BE2C (cell line): ENCODE measurements at regions not wholly inside any gene's neighbourhood (a gene's known extent, or its start where the extent isn't known, plus 50 kb on each side); places are given as distances from the start of the nearest gene placed in this dataset.

ENCODE experiments used
- DNase-seq: peaks from one replicate; pipeline ENCODE4 v3.0.0-alpha.2; 2020
- H3K27me3 ChIP-seq: fragments of 250-450 bp; sonication (Bioruptor Pico); 2 replicates; pipeline ENCODE4 v1.5.1; 2020; ENCODE audit warnings: mild to moderate bottlenecking
- H3K36me3 ChIP-seq: fragments of 250-450 bp; sonication (Bioruptor Pico); 2 replicates; pipeline ENCODE4 v1.5.1; 2020; ENCODE audit warnings: mild to moderate bottlenecking
- H3K4me1 ChIP-seq: fragments of 250-450 bp; sonication (Bioruptor Pico); 2 replicates; pipeline ENCODE4 v1.5.1; 2020
- H3K4me3 ChIP-seq: 2 replicates; pipeline ENCODE4 v1.5.1; 2011; ENCODE audit warnings: low read depth, low read length
- H3K9me3 ChIP-seq: fragments of 250-450 bp; sonication (Bioruptor Pico); 2 replicates; pipeline ENCODE4 v1.5.1; 2020
- TF ChIP-seq, protein P1 (sequence below): IDR thresholded peaks from 2 replicates; pipeline ENCODE4 v1.5.1; 2012; ENCODE audit warnings: mild to moderate bottlenecking, low read depth, low read length

DNA sequence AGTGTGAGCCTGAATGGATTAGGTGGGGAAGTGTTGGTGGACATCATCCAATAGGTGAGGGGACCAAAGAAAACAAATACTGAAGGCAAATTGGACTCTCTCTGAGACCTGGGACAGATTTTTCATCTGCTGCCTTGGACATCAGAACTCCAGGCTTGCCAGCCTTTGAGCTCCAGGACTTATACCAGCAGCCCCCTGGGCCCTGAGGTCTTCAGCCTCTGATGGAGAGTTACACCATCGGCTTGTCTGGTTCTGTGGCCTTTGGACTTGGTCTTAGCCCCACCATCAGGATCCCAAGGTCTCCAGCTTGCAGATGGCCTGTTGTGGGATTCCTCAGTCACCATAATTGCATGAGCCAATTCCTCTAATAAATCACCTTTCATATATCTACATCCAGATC, 80.8 kb upstream of the SLC8A3 start:
- TF ChIP-seq, protein P1, sequence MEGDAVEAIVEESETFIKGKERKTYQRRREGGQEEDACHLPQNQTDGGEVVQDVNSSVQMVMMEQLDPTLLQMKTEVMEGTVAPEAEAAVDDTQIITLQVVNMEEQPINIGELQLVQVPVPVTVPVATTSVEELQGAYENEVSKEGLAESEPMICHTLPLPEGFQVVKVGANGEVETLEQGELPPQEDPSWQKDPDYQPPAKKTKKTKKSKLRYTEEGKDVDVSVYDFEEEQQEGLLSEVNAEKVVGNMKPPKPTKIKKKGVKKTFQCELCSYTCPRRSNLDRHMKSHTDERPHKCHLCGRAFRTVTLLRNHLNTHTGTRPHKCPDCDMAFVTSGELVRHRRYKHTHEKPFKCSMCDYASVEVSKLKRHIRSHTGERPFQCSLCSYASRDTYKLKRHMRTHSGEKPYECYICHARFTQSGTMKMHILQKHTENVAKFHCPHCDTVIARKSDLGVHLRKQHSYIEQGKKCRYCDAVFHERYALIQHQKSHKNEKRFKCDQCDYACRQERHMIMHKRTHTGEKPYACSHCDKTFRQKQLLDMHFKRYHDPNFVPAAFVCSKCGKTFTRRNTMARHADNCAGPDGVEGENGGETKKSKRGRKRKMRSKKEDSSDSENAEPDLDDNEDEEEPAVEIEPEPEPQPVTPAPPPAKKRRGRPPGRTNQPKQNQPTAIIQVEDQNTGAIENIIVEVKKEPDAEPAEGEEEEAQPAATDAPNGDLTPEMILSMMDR: no peak
- no peaks in the 10 kb centered on the region for H3K9me3 ChIP-seq
- H3K4me1 ChIP-seq: no peaks in the 10 kb centered on the region
- no peaks in the 10 kb centered on the region for H3K27me3 ChIP-seq
- no peak overlapping the region for H3K4me3 ChIP-seq
- H3K36me3 ChIP-seq: no peaks in the 10 kb centered on the region
- no peak for DNase-seq

DNA sequence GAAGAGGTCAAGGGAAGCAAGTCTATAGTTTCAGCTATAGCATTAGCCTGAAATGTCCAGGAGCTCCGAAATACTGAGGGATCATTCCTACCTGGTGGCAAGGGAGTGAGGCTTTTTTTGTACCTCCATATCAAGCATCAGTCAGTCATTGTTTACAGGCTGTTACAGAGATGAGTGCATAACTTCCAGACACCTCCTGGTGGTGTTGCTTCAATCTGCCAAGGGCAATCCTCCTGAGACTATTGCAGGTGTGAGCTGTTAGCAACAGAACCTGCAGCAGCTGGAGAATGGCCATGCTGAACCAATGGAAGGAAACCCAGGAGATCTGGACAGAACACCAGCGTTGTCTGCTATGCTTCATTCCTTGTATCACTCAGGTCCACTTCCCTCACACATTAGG, 80.0 kb upstream of the SLC8A3 start:
- TF ChIP-seq, protein P1: no peak
- Histone ChIP-seq H3K4me1 (no peaks in the 10 kb centered on the region), H3K36me3 (no peaks in the 10 kb centered on the region), H3K9me3 (no peaks in the 10 kb centered on the region), H3K4me3 (no peak overlapping the region), H3K27me3 (no peaks in the 10 kb centered on the region)
- DNase-seq: no peak

DNA sequence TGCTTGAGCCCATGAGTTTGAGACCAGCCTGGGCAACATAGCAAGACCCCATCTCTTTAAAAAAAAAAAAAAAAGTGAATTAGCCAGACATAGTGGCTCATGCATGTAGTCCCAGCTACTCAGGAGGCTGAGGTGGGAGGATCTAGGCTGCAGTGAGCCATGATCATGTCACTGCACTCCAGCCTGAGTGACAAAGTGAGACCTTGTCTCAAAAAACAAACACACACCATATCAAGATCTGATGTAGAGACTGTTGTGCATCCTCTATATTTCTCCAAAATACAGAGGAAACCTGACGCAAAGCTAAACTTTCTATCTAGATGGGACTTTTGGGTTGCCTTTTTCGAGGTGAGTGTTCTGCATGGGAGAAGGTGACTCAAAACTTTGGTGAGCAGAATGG, 77.4 kb upstream of the SLC8A3 start:
- H3K9me3 ChIP-seq: no peaks in the 10 kb centered on the region
- DNase-seq: no peak
- no peaks in the 10 kb centered on the region for H3K4me1 ChIP-seq
- TF ChIP-seq, protein P1: no peak
- no peak overlapping the region for H3K4me3 ChIP-seq
- H3K27me3 ChIP-seq: no peaks in the 10 kb centered on the region
- no peaks in the 10 kb centered on the region for H3K36me3 ChIP-seq

DNA sequence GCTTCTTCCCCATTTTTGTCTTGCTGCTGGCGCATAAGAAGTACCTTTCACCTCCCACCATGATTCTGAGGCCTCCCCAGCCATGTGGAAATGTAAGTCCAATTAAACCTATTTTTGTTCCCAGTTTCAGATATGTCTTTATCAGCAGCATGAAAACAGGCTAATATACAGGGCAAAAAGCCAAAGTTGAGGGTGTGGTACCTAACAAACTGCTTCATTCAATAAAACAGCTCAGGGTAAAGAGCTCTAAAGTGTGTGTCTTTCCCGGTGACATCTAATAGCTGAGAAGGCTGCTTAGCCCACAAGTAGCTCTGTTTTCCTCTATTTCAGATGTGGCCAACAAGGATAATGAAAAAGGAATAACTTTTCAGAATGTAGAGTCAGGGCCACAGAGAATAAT, 76.7 kb upstream of the SLC8A3 start:
- Histone ChIP-seq H3K4me1 (no peaks in the 10 kb centered on the region), H3K36me3 (no peaks in the 10 kb centered on the region), H3K4me3 (no peak overlapping the region), H3K27me3 (no peaks in the 10 kb centered on the region), H3K9me3 (no peaks in the 10 kb centered on the region)
- TF ChIP-seq, protein P1: no peak
- no peak for DNase-seq

DNA sequence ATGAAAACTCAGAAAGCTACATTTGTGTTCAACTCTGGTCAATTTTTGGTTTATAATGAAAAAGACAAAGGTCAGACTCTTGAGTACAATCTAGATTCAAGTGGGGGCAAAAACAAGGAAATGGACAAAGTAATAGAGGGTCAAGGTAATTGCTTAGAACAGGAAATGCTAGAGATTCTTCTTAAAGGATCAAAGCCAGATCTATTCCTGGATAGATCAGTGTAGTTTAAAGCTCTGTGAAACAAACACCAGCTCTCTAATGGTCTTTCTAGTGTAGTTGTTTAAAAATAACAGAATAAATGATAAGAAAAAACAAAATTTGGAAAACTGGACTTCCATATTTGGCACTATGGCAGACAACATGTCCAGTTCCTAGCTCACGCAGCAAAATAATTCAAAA, 70.7 kb upstream of the SLC8A3 start:
- Histone ChIP-seq H3K4me3 (no peak overlapping the region), H3K27me3 (no peaks in the 10 kb centered on the region), H3K36me3 (no peaks in the 10 kb centered on the region), H3K9me3 (no peaks in the 10 kb centered on the region), H3K4me1 (no peaks in the 10 kb centered on the region)
- TF ChIP-seq, protein P1: no peak
- no peak for DNase-seq

DNA sequence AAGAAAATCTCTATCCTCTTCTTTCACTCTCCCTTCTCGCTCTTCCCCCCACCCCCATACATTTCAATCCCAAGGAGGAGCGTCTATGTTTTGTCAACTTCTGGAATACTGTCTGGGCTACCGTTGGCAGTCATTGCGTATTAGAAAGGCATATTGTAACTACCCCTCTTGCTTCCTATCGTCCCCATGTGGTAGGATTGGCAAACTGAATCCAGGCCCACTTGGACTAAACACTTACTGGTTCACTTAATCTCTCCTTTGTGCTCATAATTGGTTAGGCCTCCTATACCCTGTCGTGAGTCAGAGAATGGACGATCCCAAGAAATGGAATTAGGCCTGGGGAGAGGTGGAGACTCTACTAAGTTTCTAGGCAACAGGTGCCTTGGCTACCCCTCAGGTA, 68.8 kb upstream of the SLC8A3 start:
- TF ChIP-seq, protein P1: peak; percentile 44
- H3K36me3 ChIP-seq: no peaks in the 10 kb centered on the region
- no peaks in the 10 kb centered on the region for H3K9me3 ChIP-seq
- no peaks in the 10 kb centered on the region for H3K4me1 ChIP-seq
- DNase-seq: no peak
- H3K4me3 ChIP-seq: no peak overlapping the region
- no peaks in the 10 kb centered on the region for H3K27me3 ChIP-seq
